ENCODE measurements at regions not wholly inside any gene's neighbourhood (a gene's known extent, or its start where the extent isn't known, plus 50 kb on each side); places are given as distances from the start of the nearest gene placed in this dataset.

GRCh38 chr2:18230668-18231067 is 329.8 kb downstream of the RDH14 start:
- H3K4me1 ChIP-seq = no peaks in the 10 kb centered on the region
- no peak for TF ChIP-seq POLR2A (IDR thresholded peaks at IDR 0.05)
- TF ChIP-seq CTCF (IDR thresholded peaks at IDR 0.05) = no peak
- no peak overlapping the region for H3K27ac ChIP-seq
- H3K9me3 ChIP-seq = no peaks in the 10 kb centered on the region
- no peaks in the 10 kb centered on the region for H3K36me3 ChIP-seq
- no peak overlapping the region for H3K4me3 ChIP-seq
- DNase-seq = no peak
- H3K27me3 ChIP-seq = no peaks in the 10 kb centered on the region

- H3K36me3 ChIP-seq = no peaks in the 10 kb centered on the region
- no peaks in the 10 kb centered on the region for H3K27me3 ChIP-seq
- TF ChIP-seq POLR2A (IDR thresholded peaks at IDR 0.05) (no peak), CTCF (IDR thresholded peaks at IDR 0.05) (no peak)
- no peak for DNase-seq
- no peak overlapping the region for H3K4me3 ChIP-seq
- H3K9me3 ChIP-seq = no peaks in the 10 kb centered on the region
- no peak overlapping the region for H3K27ac ChIP-seq
- H3K4me1 ChIP-seq = no peaks in the 10 kb centered on the region
Measured at GRCh38 chr2:18219676-18220075, 340.8 kb downstream of the RDH14 start.

GRCh38 chr2:18218160-18218933 is 339.9 kb downstream of the KCNS3 start:
- TF ChIP-seq CTCF (IDR thresholded peaks at IDR 0.05) = no peak
- TF ChIP-seq POLR2A (IDR thresholded peaks at IDR 0.05) = no peak
- no peak overlapping the region for H3K27ac ChIP-seq
- no peaks in the 10 kb centered on the region for H3K9me3 ChIP-seq
- no peak for DNase-seq
- H3K4me1 ChIP-seq = no peaks in the 10 kb centered on the region
- no peaks in the 10 kb centered on the region for H3K36me3 ChIP-seq
- H3K4me3 ChIP-seq = no peak overlapping the region
- no peaks in the 10 kb centered on the region for H3K27me3 ChIP-seq

GRCh38 chr2:18214936-18215335 is 336.5 kb downstream of the KCNS3 start:
- Histone ChIP-seq H3K4me1 (no peaks in the 10 kb centered on the region), H3K4me3 (no peak overlapping the region), H3K27me3 (no peaks in the 10 kb centered on the region), H3K27ac (no peak overlapping the region), H3K36me3 (no peaks in the 10 kb centered on the region), H3K9me3 (no peaks in the 10 kb centered on the region)
- no peak for DNase-seq
- TF ChIP-seq POLR2A (IDR thresholded peaks at IDR 0.05) (no peak), CTCF (IDR thresholded peaks at IDR 0.05) (no peak)

- Histone ChIP-seq H3K27ac (no peak overlapping the region), H3K9me3 (no peaks in the 10 kb centered on the region), H3K4me3 (no peak overlapping the region), H3K36me3 (no peaks in the 10 kb centered on the region), H3K4me1 (no peaks in the 10 kb centered on the region), H3K27me3 (no peaks in the 10 kb centered on the region)
- no peak for DNase-seq
- TF ChIP-seq CTCF (IDR thresholded peaks at IDR 0.05) = no peak
- TF ChIP-seq POLR2A (IDR thresholded peaks at IDR 0.05) = no peak
Measured at GRCh38 chr2:18213986-18214385, 335.5 kb downstream of the KCNS3 start.
